Fibroblast of the conjunctiva (primary cell): ENCODE measurements at regions not wholly inside any gene's neighbourhood (a gene's known extent, or its start where the extent isn't known, plus 50 kb on each side); places are given as distances from the start of the nearest gene placed in this dataset.
A peak's percentile ranks its signal among the peaks of the same experiment; 100 is the strongest.
"Not testable (repeated sequence)": the region's sequence is repeated elsewhere in the genome, so short reads cannot be mapped to it uniquely, and the experiment has no call there.

Source experiments
- DNase-seq: peaks from one replicate; pipeline ENCODE4 v3.0.0-alpha.2; 2010; ENCODE audit warnings: low read depth

- DNase-seq, result peak; percentile 33
These were observed 70.3 kb downstream of the ARL9 start for GRCh38 chr4:56575820-56576429.

GRCh38 chr4:56592417-56592816 is 86.8 kb downstream of the ARL9 start:
- DNase-seq, result not testable (repeated sequence)
